K562 (cell line): ENCODE measurements at regions not wholly inside any gene's neighbourhood (a gene's known extent, or its start where the extent isn't known, plus 50 kb on each side); places are given as distances from the start of the nearest gene placed in this dataset.

Source experiments
- ARNT ChIP-seq, 2 experiments: fragments of 450-650 bp; IDR thresholded peaks; 2 replicates each; pipeline ENCODE4 v1.6.1; 2016; ENCODE audit warnings: mild to moderate bottlenecking in 1 of 2
- ATF3 ChIP-seq, 2 experiments: fragments of 450-650 bp in 1 of 2; sonication (generic) in 1 of 2; formaldehyde crosslinking in 1 of 2; IDR thresholded peaks in 1 of 2; conservative IDR thresholded peaks in 1 of 2; 2 replicates each; pipeline versions ENCODE4 v1.6.1 to v1.8.1; 2016 to 2023; ENCODE audit warnings: mild to moderate bottlenecking in 2 of 2, moderate library complexity in 2 of 2, inconsistent platforms in 1 of 2, missing genetic modification reagents in 1 of 2
- BHLHE40 ChIP-seq: IDR thresholded peaks from 2 replicates; pipeline ENCODE4 v1.6.1; 2011; ENCODE audit warnings: low read length, improper control_type of control experiment
- DACH1 ChIP-seq: fragments of 450-650 bp; IDR thresholded peaks from 2 replicates; pipeline ENCODE4 v1.6.1; 2018; ENCODE audit not compliant: partially characterized antibody
- FOXJ3 ChIP-seq: sonication (generic); formaldehyde crosslinking; IDR thresholded peaks from 2 replicates; pipeline ENCODE4 v1.4.0; 2020; ENCODE audit warnings: mild to moderate bottlenecking, missing genetic modification reagents
- GABPB1 ChIP-seq: sonication (generic); formaldehyde crosslinking; IDR thresholded peaks from 2 replicates; pipeline ENCODE4 v1.8.0; 2022; ENCODE audit warnings: mild to moderate bottlenecking, missing genetic modification reagents
- GATAD2A ChIP-seq: fragments of 450-650 bp; IDR thresholded peaks from 2 replicates; pipeline ENCODE4 v1.6.1; 2017
- ID3 ChIP-seq, 2 experiments: fragments of 250-450 bp in 1 of 2; fragments of 450-650 bp in 1 of 2; sonication (Bioruptor Pico) in 1 of 2; IDR thresholded peaks; 2 replicates each; pipeline versions ENCODE4 v1.6.1 to v1.8.0; 2016 to 2021; ENCODE audit warnings: mild to moderate bottlenecking in 2 of 2, moderate library complexity in 2 of 2, missing compliant biosample characterization in 1 of 2, missing genetic modification characterization in 1 of 2
- IRF2 ChIP-seq: sonication (generic); formaldehyde crosslinking; IDR thresholded peaks from 2 replicates; pipeline ENCODE4 v1.8.1; 2022; ENCODE audit warnings: mild to moderate bottlenecking, missing genetic modification reagents
- KAT8 ChIP-seq: fragments of 450-650 bp; IDR thresholded peaks from 2 replicates; pipeline ENCODE4 v1.6.1; 2016; ENCODE audit warnings: low read depth, mild to moderate bottlenecking
- MAX ChIP-seq: sonication (generic); formaldehyde crosslinking; IDR thresholded peaks from 2 replicates; pipeline ENCODE4 v1.9.0; 2022; ENCODE audit warnings: mild to moderate bottlenecking, missing genetic modification reagents
- MECOM ChIP-seq: fragments of 250-450 bp; sonication (Bioruptor Pico); IDR thresholded peaks from 2 replicates; pipeline ENCODE4 v1.8.0; 2022; ENCODE audit warnings: inconsistent platforms
- MEIS2 ChIP-seq: fragments of 450-650 bp; IDR thresholded peaks from 2 replicates; pipeline ENCODE4 v1.6.1; 2014; ENCODE audit warnings: mild to moderate bottlenecking; ENCODE audit not compliant: partially characterized antibody
- MTA3 ChIP-seq: fragments of 450-650 bp; formaldehyde crosslinking; IDR thresholded peaks from 2 replicates; pipeline ENCODE4 v1.6.1; 2017; ENCODE audit warnings: mild to moderate bottlenecking, borderline replicate concordance
- NFXL1 ChIP-seq: fragments of 450-650 bp; formaldehyde crosslinking; IDR thresholded peaks from 2 replicates; pipeline ENCODE4 v1.4.0; 2021; ENCODE audit warnings: mild to moderate bottlenecking
- RBBP5 ChIP-seq: fragments of 200-600 bp; sonication (generic); IDR thresholded peaks from 2 replicates; pipeline ENCODE4 v1.6.1; 2012; ENCODE audit warnings: borderline replicate concordance, mild to moderate bottlenecking, low read length, control low read depth, inconsistent platforms; ENCODE audit not compliant: insufficient read depth, poor library complexity, severe bottlenecking
- RBM25 ChIP-seq: fragments of 200-400 bp; formaldehyde crosslinking; IDR thresholded peaks from 2 replicates; pipeline ENCODE4 v1.6.1; 2018; ENCODE audit warnings: low read length, low read depth, moderate library complexity; ENCODE audit not compliant: severe bottlenecking
- RCOR1 ChIP-seq, 2 experiments: IDR thresholded peaks; 2 replicates each; pipeline ENCODE4 v1.6.1; 2012; ENCODE audit warnings: low read depth in 2 of 2, low read length in 2 of 2, borderline replicate concordance in 1 of 2, improper control_type of control experiment in 1 of 2
- SMAD4 ChIP-seq: fragments of 250-450 bp; sonication (Bioruptor Pico); conservative IDR thresholded peaks from 2 replicates; pipeline ENCODE4 v1.8.0; 2021; ENCODE audit warnings: inconsistent platforms, mild to moderate bottlenecking, moderate library complexity
- SMARCC2 ChIP-seq: fragments of 450-650 bp; IDR thresholded peaks from 2 replicates; pipeline ENCODE4 v1.6.1; 2017; ENCODE audit warnings: antibody characterized with exemption, moderate library complexity, mild to moderate bottlenecking, low read depth
- TCF3 ChIP-seq: sonication (generic); formaldehyde crosslinking; IDR thresholded peaks from 2 replicates; pipeline ENCODE4 v1.4.0; 2020; ENCODE audit warnings: mild to moderate bottlenecking, missing genetic modification reagents
- ZBTB7A ChIP-seq: IDR thresholded peaks from 2 replicates; pipeline ENCODE4 v1.6.1; 2011; ENCODE audit warnings: low read depth, mild to moderate bottlenecking, low read length, moderate library complexity, borderline replicate concordance; ENCODE audit not compliant: control insufficient read depth
- ZFX ChIP-seq: sonication (generic); formaldehyde crosslinking; IDR thresholded peaks from 2 replicates; pipeline ENCODE4 v1.8.0; 2022; ENCODE audit warnings: mild to moderate bottlenecking, missing genetic modification reagents, moderate library complexity
- ZNF282 ChIP-seq: sonication (generic); formaldehyde crosslinking; IDR thresholded peaks from 2 replicates; pipeline ENCODE4 v1.8.1; 2023; ENCODE audit warnings: missing genetic modification reagents

GRCh38 chr16:85291302-85292148 is 179.3 kb upstream of the CIBAR2 start (continued):
- TF ChIP-seq RBM25 (peak; percentile 87), ID3 (CRISPR knock-in tag; IDR thresholded peaks at IDR 0.05) (no peak), ID3 (tag; IDR thresholded peaks at IDR 0.05) (peak; percentile 26; the same call in 1 of the 2 replicates), MTA3 (peak; percentile 34; the same call in 1 of the 2 replicates), ARNT (IDR thresholded peaks at IDR 0.05) (no peak), GATAD2A (0 out of 2 replicates have a peak, but pooled peaks have one; percentile 57), IRF2 (CRISPR knock-in tag) (peak; percentile 76; the same call in 1 of the 2 replicates), ATF3 (IDR thresholded peaks at IDR 0.05) (no peak), ATF3 (CRISPR knock-in tag; conservative IDR thresholded peaks at IDR 0.05) (no peak), ZNF282 (CRISPR knock-in tag) (0 out of 2 replicates have a peak, but pooled peaks have one; percentile 34), MECOM (CRISPR knock-in tag) (0 out of 2 replicates have a peak, but pooled peaks have one; percentile 22), BHLHE40 (peak; percentile 18; the same call in 1 of the 2 replicates), GABPB1 (peak; percentile 49; the same call in 1 of the 2 replicates), KAT8 (no peak), RCOR1 (IDR thresholded peaks at IDR 0.05; ENCODE audit: borderline replicate concordance in 1 of 2, low read depth in 2 of 2, low read length in 2 of 2) (peak in 1 of 2 experiments; percentile 48; a peak in 1 of 4 replicates), SMARCC2 (no peak), FOXJ3 (CRISPR knock-in tag) (no peak), MEIS2 (peak; percentile 18), SMAD4 (0 out of 2 replicates have a peak, but pooled peaks have one; percentile 26), MAX (CRISPR knock-in tag) (peak; percentile 85), DACH1 (peak; percentile 57), TCF3 (CRISPR knock-in tag) (peak; percentile 50), ZBTB7A (peak; percentile 99), ZFX (CRISPR knock-in tag) (peak; percentile 84), NFXL1 (CRISPR knock-in tag) (no peak), RBBP5 (no peak)
